MM.1S (cell line): ENCODE measurements at regions not wholly inside any gene's neighbourhood (a gene's known extent, or its start where the extent isn't known, plus 50 kb on each side); places are given as distances from the start of the nearest gene placed in this dataset.

ENCODE experiments used
- DNase-seq: peaks from one replicate; pipeline ENCODE4 v3.0.0-alpha.2; 2015
- H2AFZ ChIP-seq: fragments of 300-600 bp; sonication (generic); 2 replicates; pipeline ENCODE4 v1.6.0; 2016; ENCODE audit warnings: antibody characterized with exemption, low read length
- H3F3A ChIP-seq: fragments of 300-600 bp; sonication (generic); 2 replicates; pipeline ENCODE4 v1.6.1; 2016; ENCODE audit warnings: mild to moderate bottlenecking, antibody characterized with exemption, low read length, moderate library complexity, mixed read lengths; ENCODE audit not compliant: insufficient read depth
- H3K27ac ChIP-seq: fragments of 300-600 bp; sonication (generic); 2 replicates; pipeline ENCODE4 v1.5.1; 2016; ENCODE audit warnings: mild to moderate bottlenecking, low read length
- H3K27me3 ChIP-seq: fragments of 300-600 bp; sonication (generic); replicated peaks from 2 replicates; pipeline ENCODE4 v1.6.0; 2016; ENCODE audit warnings: low read length; ENCODE audit not compliant: insufficient read depth
- H3K36me3 ChIP-seq: fragments of 300-600 bp; sonication (generic); replicated peaks from 2 replicates; pipeline ENCODE4 v1.6.1; 2016; ENCODE audit warnings: mild to moderate bottlenecking, low read length, mixed read lengths; ENCODE audit not compliant: insufficient read depth
- H3K4me1 ChIP-seq: fragments of 300-600 bp; sonication (generic); 2 replicates; pipeline ENCODE4 v1.6.1; 2016; ENCODE audit warnings: low read length, mixed read lengths
- H3K4me2 ChIP-seq: fragments of 300-600 bp; sonication (generic); 2 replicates; pipeline ENCODE4 v1.6.0; 2016; ENCODE audit warnings: low read depth, low read length
- H3K4me3 ChIP-seq: fragments of 300-600 bp; sonication (generic); 2 replicates; pipeline ENCODE4 v1.5.1; 2016; ENCODE audit warnings: low read length, mixed read lengths
- H3K79me2 ChIP-seq: fragments of 300-600 bp; sonication (generic); 2 replicates; pipeline ENCODE4 v1.6.1; 2016; ENCODE audit warnings: mixed run types, low read length, mixed read lengths
- H3K9ac ChIP-seq: fragments of 300-600 bp; sonication (generic); 2 replicates; pipeline ENCODE4 v1.6.1; 2016; ENCODE audit warnings: low read length, mixed read lengths
- H3K9me2 ChIP-seq: fragments of 300-600 bp; sonication (generic); replicated peaks from 2 replicates; pipeline ENCODE4 v1.6.1; 2016; ENCODE audit warnings: mild to moderate bottlenecking, low read length, mixed read lengths; ENCODE audit not compliant: insufficient read depth
- H3K9me3 ChIP-seq: fragments of 300-600 bp; sonication (generic); replicated peaks from 2 replicates; pipeline ENCODE4 v1.6.1; 2016; ENCODE audit warnings: mild to moderate bottlenecking, low read length, mixed read lengths; ENCODE audit not compliant: insufficient read depth
- H4K20me1 ChIP-seq: fragments of 300-600 bp; sonication (generic); 2 replicates; pipeline ENCODE4 v1.6.1; 2016; ENCODE audit warnings: mild to moderate bottlenecking, low read length, moderate library complexity, mixed read lengths; ENCODE audit not compliant: insufficient read depth
- EZH2 ChIP-seq: fragments of 300-600 bp; sonication (generic); optimal IDR thresholded peaks from 2 replicates; pipeline ENCODE3; 2017; ENCODE audit warnings: low read depth, mild to moderate bottlenecking, antibody characterized with exemption, low read length, mixed read lengths
- EZH2phosphoT487 ChIP-seq: fragments of 300-600 bp; sonication (generic); IDR thresholded peaks from 2 replicates; pipeline ENCODE4 v1.6.1; 2018; ENCODE audit warnings: antibody characterized with exemption, low read length
- TF ChIP-seq, protein P1 (sequence below): fragments of 300-600 bp; sonication (generic); IDR thresholded peaks from 2 replicates; pipeline ENCODE4 v1.5.1; 2016; ENCODE audit warnings: antibody characterized with exemption, low read length, mixed read lengths

DNA sequence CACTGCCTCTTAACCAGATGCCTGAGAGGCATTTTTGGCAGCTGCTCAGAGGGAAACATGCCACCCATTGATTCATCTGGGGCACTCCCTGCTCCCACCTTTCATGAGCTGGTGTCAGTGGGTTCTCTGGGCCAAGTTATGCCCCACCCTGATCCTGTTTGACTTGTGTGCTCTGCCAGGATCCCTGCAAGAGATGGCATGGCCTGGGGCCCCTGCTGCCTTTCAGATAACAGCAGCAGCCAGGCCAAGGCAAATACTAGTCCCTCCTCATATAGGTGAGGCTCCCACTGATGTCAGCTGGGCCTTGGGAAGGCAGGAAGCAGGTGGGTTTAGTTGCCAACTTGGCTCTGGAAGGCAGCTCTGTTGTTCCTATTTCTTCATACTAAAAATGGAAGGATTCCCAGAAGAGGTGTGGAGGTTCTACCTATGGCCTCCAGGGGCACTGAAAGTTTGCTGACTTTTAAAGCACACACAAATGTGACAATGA, 192.9 kb upstream of the RBPJ start:
- no peak for DNase-seq
- H3K9me3 ChIP-seq, result no peaks in the 10 kb centered on the region
- H3K9me2 ChIP-seq, result no peaks in the 10 kb centered on the region
- no peak overlapping the region for H3K27ac ChIP-seq
- TF ChIP-seq, protein P1, sequence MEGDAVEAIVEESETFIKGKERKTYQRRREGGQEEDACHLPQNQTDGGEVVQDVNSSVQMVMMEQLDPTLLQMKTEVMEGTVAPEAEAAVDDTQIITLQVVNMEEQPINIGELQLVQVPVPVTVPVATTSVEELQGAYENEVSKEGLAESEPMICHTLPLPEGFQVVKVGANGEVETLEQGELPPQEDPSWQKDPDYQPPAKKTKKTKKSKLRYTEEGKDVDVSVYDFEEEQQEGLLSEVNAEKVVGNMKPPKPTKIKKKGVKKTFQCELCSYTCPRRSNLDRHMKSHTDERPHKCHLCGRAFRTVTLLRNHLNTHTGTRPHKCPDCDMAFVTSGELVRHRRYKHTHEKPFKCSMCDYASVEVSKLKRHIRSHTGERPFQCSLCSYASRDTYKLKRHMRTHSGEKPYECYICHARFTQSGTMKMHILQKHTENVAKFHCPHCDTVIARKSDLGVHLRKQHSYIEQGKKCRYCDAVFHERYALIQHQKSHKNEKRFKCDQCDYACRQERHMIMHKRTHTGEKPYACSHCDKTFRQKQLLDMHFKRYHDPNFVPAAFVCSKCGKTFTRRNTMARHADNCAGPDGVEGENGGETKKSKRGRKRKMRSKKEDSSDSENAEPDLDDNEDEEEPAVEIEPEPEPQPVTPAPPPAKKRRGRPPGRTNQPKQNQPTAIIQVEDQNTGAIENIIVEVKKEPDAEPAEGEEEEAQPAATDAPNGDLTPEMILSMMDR, result no peak
- TF ChIP-seq EZH2 (no peak), EZH2phosphoT487 (no peak)
- no peaks in the 10 kb centered on the region for H3K36me3 ChIP-seq
- no peaks in the 10 kb centered on the region for H3K79me2 ChIP-seq
- H2AFZ ChIP-seq, result no peak overlapping the region
- H3F3A ChIP-seq, result no peaks in the 10 kb centered on the region
- H3K4me3 ChIP-seq, result no peak overlapping the region
- H3K4me1 ChIP-seq, result no peaks in the 10 kb centered on the region
- H3K27me3 ChIP-seq, result no peaks in the 10 kb centered on the region
- no peak overlapping the region for H3K4me2 ChIP-seq
- H4K20me1 ChIP-seq, result no peaks in the 10 kb centered on the region
- no peak overlapping the region for H3K9ac ChIP-seq

DNA sequence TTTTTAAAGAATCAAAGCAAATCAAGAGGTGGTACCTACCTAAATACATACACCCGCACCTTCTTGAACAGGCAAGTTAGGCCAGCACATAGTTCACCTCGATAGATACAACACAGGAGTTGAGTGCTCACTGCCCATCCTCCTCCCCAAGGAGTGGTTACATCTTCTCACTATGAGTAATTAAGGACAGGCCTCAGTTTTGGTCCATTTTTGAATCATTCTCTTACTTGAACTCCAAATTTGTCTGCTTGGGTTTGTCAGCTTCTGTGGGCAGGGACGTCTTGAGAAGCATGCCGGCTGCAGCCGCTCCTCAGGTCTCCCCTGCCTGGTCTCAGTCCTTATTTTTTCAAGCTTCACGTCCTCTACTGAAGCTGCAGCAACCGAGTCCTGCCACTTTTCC, 190.6 kb upstream of the RBPJ start:
- Histone ChIP-seq H3K27ac (no peak overlapping the region), H2AFZ (no peak overlapping the region), H3K9me2 (no peaks in the 10 kb centered on the region), H3K4me2 (no peak overlapping the region), H4K20me1 (no peaks in the 10 kb centered on the region), H3F3A (no peaks in the 10 kb centered on the region), H3K79me2 (no peaks in the 10 kb centered on the region), H3K27me3 (no peaks in the 10 kb centered on the region), H3K36me3 (no peaks in the 10 kb centered on the region), H3K4me1 (no peaks in the 10 kb centered on the region), H3K9me3 (no peaks in the 10 kb centered on the region), H3K4me3 (no peak overlapping the region), H3K9ac (no peak overlapping the region)
- TF ChIP-seq, protein P1, result no peak
- TF ChIP-seq EZH2phosphoT487, result no peak
- TF ChIP-seq EZH2, result no peak
- no peak for DNase-seq

DNA sequence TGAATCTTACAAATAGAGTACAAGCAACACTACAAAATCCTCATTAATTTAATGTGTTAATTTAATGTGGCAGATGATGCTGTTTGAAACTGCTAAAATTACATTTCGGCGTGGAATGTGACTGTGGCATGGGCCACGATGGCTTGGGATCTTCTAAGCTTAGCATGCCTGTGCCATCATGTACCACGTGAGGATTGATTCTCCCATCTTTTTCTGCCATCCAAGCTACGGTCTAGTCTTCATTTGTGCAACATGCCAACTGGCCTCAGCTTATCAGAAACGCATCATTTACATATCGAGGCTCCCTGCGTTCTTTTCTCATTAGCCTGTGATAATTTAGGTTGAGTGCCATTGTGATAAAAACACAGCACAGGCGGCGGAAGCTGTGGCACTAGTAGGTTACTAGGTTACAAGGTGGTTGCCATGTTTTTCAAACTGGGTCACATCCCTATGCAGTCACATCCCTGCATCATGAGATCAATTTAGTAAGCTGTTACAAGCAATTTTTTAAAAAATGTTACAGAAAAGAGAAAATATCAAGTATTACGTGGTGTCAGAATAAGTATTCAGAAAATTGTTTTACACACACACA, 189.9 kb upstream of the RBPJ start:
- Histone ChIP-seq H3K9me3 (no peaks in the 10 kb centered on the region), H3K27ac (no peak overlapping the region), H4K20me1 (no peaks in the 10 kb centered on the region), H3K4me3 (no peak overlapping the region), H3K79me2 (no peaks in the 10 kb centered on the region), H3K9ac (no peak overlapping the region), H3K27me3 (no peaks in the 10 kb centered on the region), H3F3A (no peaks in the 10 kb centered on the region), H3K36me3 (no peaks in the 10 kb centered on the region), H3K9me2 (no peaks in the 10 kb centered on the region), H3K4me1 (no peaks in the 10 kb centered on the region), H2AFZ (no peak overlapping the region), H3K4me2 (no peak overlapping the region)
- no peak for DNase-seq
- TF ChIP-seq, protein P1, result no peak
- no peak for TF ChIP-seq EZH2phosphoT487
- no peak for TF ChIP-seq EZH2
